Skin epidermis (tissue), 12 donors: ENCODE measurements at regions not wholly inside any gene's neighbourhood (a gene's known extent, or its start where the extent isn't known, plus 50 kb on each side); places are given as distances from the start of the nearest gene placed in this dataset.
"Not testable (repeated sequence)": the region's sequence is repeated elsewhere in the genome, so short reads cannot be mapped to it uniquely, and the experiment has no call there.

Experiments
- H3K27ac ChIP-seq, 21 experiments: fragments of 200-600 bp; sonication (generic) in 11 of 21; one replicate each; pipeline ENCODE4 v1.5.0; 2020; ENCODE audit warnings: mild to moderate bottlenecking in 3 of 21, inconsistent platforms in 2 of 21, moderate library complexity in 2 of 21
- H3K4me3 ChIP-seq, 7 experiments: fragments of 200-600 bp; sonication (generic) in 2 of 7; one replicate each; pipeline ENCODE4 v1.5.0; 2020; ENCODE audit warnings: inconsistent platforms in 2 of 7, mild to moderate bottlenecking in 2 of 7, moderate library complexity in 1 of 7

GRCh38 chr22:48919851-48920589, 907.7 kb downstream of the BRD1 start:
- no peak overlapping the region for H3K4me3 ChIP-seq
- no peak overlapping the region for H3K27ac ChIP-seq

GRCh38 chr22:48919187-48919590, 908.5 kb downstream of the BRD1 start:
- Histone ChIP-seq H3K4me3 (no peak overlapping the region), H3K27ac (no peak overlapping the region)

- Histone ChIP-seq H3K4me3 (no peak overlapping the region), H3K27ac (no peak overlapping the region)
Measured at GRCh38 chr22:48918585-48919186, 909.0 kb downstream of the BRD1 start.

- H3K27ac ChIP-seq, H3K4me3 ChIP-seq: not testable (repeated sequence)
Measured at GRCh38 chr22:48912356-48913066, 915.2 kb downstream of the BRD1 start.

- H3K4me3 ChIP-seq, H3K27ac ChIP-seq: not testable (repeated sequence)
Measured at GRCh38 chr22:48911647-48912046, 916.0 kb downstream of the BRD1 start.

- H3K27ac ChIP-seq, H3K4me3 ChIP-seq: not testable (repeated sequence)
Measured at GRCh38 chr22:48911067-48911466, 916.6 kb downstream of the BRD1 start.

GRCh38 chr22:48908547-48908946, 919.1 kb downstream of the BRD1 start:
- no peak overlapping the region for H3K4me3 ChIP-seq
- H3K27ac ChIP-seq = no peak overlapping the region

- Histone ChIP-seq H3K27ac (no peak overlapping the region), H3K4me3 (no peak overlapping the region)
Measured at GRCh38 chr22:48907591-48907990, 920.1 kb downstream of the BRD1 start.

GRCh38 chr22:48906216-48906835, 921.3 kb downstream of the BRD1 start:
- H3K27ac ChIP-seq = no peak overlapping the region

GRCh38 chr22:48905206-48905975, 922.3 kb downstream of the BRD1 start:
- Histone ChIP-seq H3K27ac (no peak overlapping the region), H3K4me3 (no peak overlapping the region)

More at GRCh38 chr22:48906216-48906835, 921.3 kb downstream of the BRD1 start:
- no peak overlapping the region for H3K4me3 ChIP-seq

- Histone ChIP-seq H3K27ac (no peak overlapping the region), H3K4me3 (no peak overlapping the region)
Measured at GRCh38 chr22:48902983-48903650, 924.6 kb downstream of the BRD1 start.

- Histone ChIP-seq H3K4me3 (no peak overlapping the region), H3K27ac (no peak overlapping the region)
Measured at GRCh38 chr22:48902001-48902869, 925.4 kb downstream of the BRD1 start.

- no peak overlapping the region for H3K4me3 ChIP-seq
- no peak overlapping the region for H3K27ac ChIP-seq
Measured at GRCh38 chr22:48901324-48901723, 926.3 kb downstream of the BRD1 start.

- H3K4me3 ChIP-seq = no peak overlapping the region
Measured at GRCh38 chr22:48900626-48901025, 927.0 kb downstream of the BRD1 start.

GRCh38 chr22:48900327-48900597, 927.4 kb downstream of the BRD1 start:
- Histone ChIP-seq H3K4me3 (no peak overlapping the region), H3K27ac (no peak overlapping the region)

More at GRCh38 chr22:48900626-48901025, 927.0 kb downstream of the BRD1 start:
- H3K27ac ChIP-seq = no peak overlapping the region

- Histone ChIP-seq H3K4me3 (no peak overlapping the region), H3K27ac (no peak overlapping the region)
Measured at GRCh38 chr22:48899523-48900326, 927.9 kb downstream of the BRD1 start.

- no peak overlapping the region for H3K4me3 ChIP-seq
- no peak overlapping the region for H3K27ac ChIP-seq
Measured at GRCh38 chr22:48898524-48899250, 929.0 kb downstream of the BRD1 start.
